HCT116 (cell line): ENCODE measurements at regions not wholly inside any gene's neighbourhood (a gene's known extent, or its start where the extent isn't known, plus 50 kb on each side); places are given as distances from the start of the nearest gene placed in this dataset.

ENCODE experiments used
- ATAC-seq: fragments of 200-7000 bp; cut with Tn5 transposase; 2 replicates; pipeline ENCODE4 v1.9.1; 2020; ENCODE audit warnings: mild to moderate bottlenecking, moderate library complexity
- BruUV-seq: library from RNA; stranded (reverse); fragments of 400-500 nt; replicated peaks from 2 replicates; lab custom pipeline; 2021; lab: Mats Ljungman, UMichigan
- CTCF ChIA-PET: fragments of 300-600 bp; sonication (Branson Sonifier 250); formaldehyde crosslinking; loops from one replicate; lab custom pipeline; 2021; ENCODE audit warnings: antibody characterized with exemption; lab: Charles Lee
- POLR2A ChIA-PET: fragments of 300-600, 350-600 bp; sonication (Branson Sonifier 250); formaldehyde crosslinking; loops from one replicate; lab custom pipeline; 2021; ENCODE audit warnings: antibody characterized with exemption; lab: Charles Lee
- RAD21 ChIA-PET, 2 experiments: fragments of 300-600 bp; sonication (Branson Sonifier 250); formaldehyde crosslinking; loops; one replicate each; lab custom pipeline; 2023; ENCODE audit warnings: low total read pairs in 2 of 2; ENCODE audit not compliant: uncharacterized antibody in 2 of 2, unreplicated experiment in 2 of 2, low non-redundant PET in 1 of 2; lab: Charles Lee
- DNase-seq: peaks from one replicate; pipeline ENCODE4 v3.0.0-alpha.2; 2010; ENCODE audit warnings: low read depth, low spot score
- H2AFZ ChIP-seq: fragments of 200-600 bp; shearing (Covaris generic), sonication (generic); 2 replicates; pipeline ENCODE4 v1.6.1; 2017; ENCODE audit warnings: low read depth, mixed run types, mixed read lengths, antibody characterized with exemption, low read length; ENCODE audit not compliant: poor library complexity, severe bottlenecking
- H3K27ac ChIP-seq: 2 replicates; pipeline ENCODE4 v1.5.1; 2012; ENCODE audit warnings: low read depth, low read length
- H3K27me3 ChIP-seq: fragments of 200-600 bp; sonication (generic); 2 replicates; pipeline ENCODE4 v1.6.1; 2016; ENCODE audit warnings: mixed run types, low read length, mixed read lengths; ENCODE audit not compliant: insufficient read depth
- H3K36me3 ChIP-seq, 2 experiments: fragments of 200-500 bp in 1 of 2; fragments of 200-600 bp in 1 of 2; sonication (Bioruptor generic) in 1 of 2; sonication (generic) in 1 of 2; 2 replicates each; pipeline versions ENCODE4 v1.5.1 to v1.6.1; 2014 to 2016; ENCODE audit warnings: low read length in 2 of 2, inconsistent platforms in 1 of 2, mixed read lengths in 1 of 2, mixed run types in 1 of 2; ENCODE audit not compliant: insufficient read depth in 2 of 2, control insufficient read depth in 1 of 2
- H3K4me1 ChIP-seq, 2 experiments: fragments of 200-600 bp in 1 of 2; sonication (generic) in 1 of 2; 2 replicates each; pipeline versions ENCODE4 v1.5.1 to v1.6.1; 2012 to 2017; ENCODE audit warnings: low read length in 2 of 2, inconsistent platforms in 1 of 2, mild to moderate bottlenecking in 1 of 2, mixed read lengths in 1 of 2, mixed run types in 1 of 2, moderate library complexity in 1 of 2; ENCODE audit not compliant: insufficient read depth in 2 of 2, control insufficient read depth in 1 of 2
- H3K4me2 ChIP-seq: fragments of 200-600 bp; sonication (generic); 2 replicates; pipeline ENCODE4 v1.6.1; 2017; ENCODE audit warnings: mixed run types, low read length, mixed read lengths
- H3K4me3 ChIP-seq, 2 experiments: fragments of 200-600 bp in 1 of 2; sonication (generic) in 1 of 2; replicated peaks in 1 of 2; 2 replicates each; pipeline ENCODE4 v1.5.1; 2011 to 2016; ENCODE audit warnings: low read length in 2 of 2, control low read depth in 1 of 2, low read depth in 1 of 2, mild to moderate bottlenecking in 1 of 2, mixed read lengths in 1 of 2, mixed run types in 1 of 2
- H3K79me2 ChIP-seq: fragments of 200-600 bp; sonication (generic); 2 replicates; pipeline ENCODE4 v1.6.1; 2017; ENCODE audit warnings: mild to moderate bottlenecking, mixed run types, low read length, moderate library complexity, mixed read lengths; ENCODE audit not compliant: insufficient read depth
- H3K9ac ChIP-seq: fragments of 200-600 bp; sonication (generic); 2 replicates; pipeline ENCODE4 v1.6.1; 2016; ENCODE audit warnings: low read length, mixed read lengths
- H3K9me2 ChIP-seq: fragments of 200-600 bp; sonication (generic), shearing (Covaris generic); 2 replicates; pipeline ENCODE4 v1.6.1; 2017; ENCODE audit warnings: mixed run types, mild to moderate bottlenecking, moderate library complexity; ENCODE audit not compliant: insufficient read depth
- H3K9me3 ChIP-seq, 2 experiments: fragments of 200-500 bp in 1 of 2; fragments of 200-600 bp in 1 of 2; sonication (Bioruptor generic) in 1 of 2; sonication (generic) in 1 of 2; 2 replicates each; pipeline ENCODE4 v1.6.1; 2014 to 2017; ENCODE audit warnings: low read length in 2 of 2, mixed read lengths in 2 of 2, inconsistent platforms in 1 of 2, low read depth in 1 of 2, mild to moderate bottlenecking in 1 of 2, mixed run types in 1 of 2, moderate library complexity in 1 of 2; ENCODE audit not compliant: control insufficient read depth in 1 of 2, insufficient read depth in 1 of 2
- H4K20me1 ChIP-seq: fragments of 200-600 bp; sonication (generic), shearing (Covaris generic); 2 replicates; pipeline ENCODE4 v1.6.1; 2017; ENCODE audit warnings: mixed run types, mild to moderate bottlenecking, moderate library complexity; ENCODE audit not compliant: insufficient read depth
- CBX3 ChIP-seq: IDR thresholded peaks from 2 replicates; pipeline ENCODE4 v1.6.1; 2012; ENCODE audit warnings: low read depth
- CEBPB ChIP-seq: IDR thresholded peaks from 2 replicates; pipeline ENCODE4 v1.6.1; 2012; ENCODE audit warnings: low read depth
- EGR1 ChIP-seq: IDR thresholded peaks from 2 replicates; pipeline ENCODE4 v1.6.1; 2012; ENCODE audit warnings: low read depth
- EZH2phosphoT487 ChIP-seq: fragments of 200-600 bp; IDR thresholded peaks from 2 replicates; pipeline ENCODE4 v1.6.1; 2018; ENCODE audit warnings: antibody characterized with exemption, borderline replicate concordance
- FOSL1 ChIP-seq: IDR thresholded peaks from 2 replicates; pipeline ENCODE4 v1.6.1; 2012; ENCODE audit warnings: low read depth
- JUND ChIP-seq: IDR thresholded peaks from 2 replicates; pipeline ENCODE4 v1.6.1; 2012
- POLR2A ChIP-seq: IDR thresholded peaks from 2 replicates; pipeline ENCODE4 v1.7.0; 2011; ENCODE audit warnings: borderline replicate concordance; ENCODE audit not compliant: insufficient read depth, insufficient read length; ENCODE audit errors: extremely low read depth
- POLR2AphosphoS5 ChIP-seq: IDR thresholded peaks from 2 replicates; pipeline ENCODE4 v1.6.1; 2011; ENCODE audit warnings: mild to moderate bottlenecking, low read depth, low read length, moderate library complexity
- RAD21 ChIP-seq: IDR thresholded peaks from 2 replicates; pipeline ENCODE4 v1.6.1; 2012; ENCODE audit warnings: low read depth, mild to moderate bottlenecking
- SIN3A ChIP-seq: IDR thresholded peaks from 2 replicates; pipeline ENCODE4 v1.6.1; 2012; ENCODE audit warnings: low read depth
- SP1 ChIP-seq: IDR thresholded peaks from 2 replicates; pipeline ENCODE4 v1.6.1; 2012; ENCODE audit warnings: low read depth
- SRF ChIP-seq: IDR thresholded peaks from 2 replicates; pipeline ENCODE4 v1.6.1; 2012; ENCODE audit warnings: low read depth
- TCF7L2 ChIP-seq: IDR thresholded peaks from 2 replicates; pipeline ENCODE4 v1.7.0; 2011; ENCODE audit warnings: borderline replicate concordance, inconsistent platforms; ENCODE audit not compliant: insufficient read depth, insufficient read length; ENCODE audit errors: extremely low read depth
- ZBTB33 ChIP-seq: IDR thresholded peaks from 2 replicates; pipeline ENCODE4 v1.6.1; 2011; ENCODE audit warnings: mild to moderate bottlenecking, low read length, moderate library complexity; ENCODE audit not compliant: insufficient replicate concordance; ENCODE audit errors: extremely low read depth
- intact Hi-C: fragments of 100-400 bp; cut with micrococcal nuclease; formaldehyde crosslinking; loops from 2 replicates; pipeline ENCODE4 v1.10.0; 2022
- TF ChIP-seq, protein P1 (sequence below): IDR thresholded peaks from 2 replicates; pipeline ENCODE4 v1.6.1; 2012
- TF ChIP-seq, protein P2 (sequence below), 3 experiments: fragments of 200-600 bp in 1 of 3; sonication (generic) in 1 of 3; IDR thresholded peaks in 2 of 3; conservative IDR thresholded peaks in 1 of 3; 2 replicates each; pipeline ENCODE4 v1.5.1; 2012 to 2017; ENCODE audit warnings: low read depth in 2 of 3, low read length in 2 of 3, antibody characterized with exemption in 1 of 3, borderline replicate concordance in 1 of 3, control low read depth in 1 of 3, mild to moderate bottlenecking in 1 of 3, mixed read lengths in 1 of 3, mixed run types in 1 of 3, moderate library complexity in 1 of 3; ENCODE audit not compliant: insufficient read depth in 1 of 3
- TF ChIP-seq, protein P3 (sequence below): IDR thresholded peaks from 2 replicates; pipeline ENCODE4 v1.6.1; 2012; ENCODE audit warnings: low read depth

GRCh38 chr12:89890161-89890560, 181.5 kb upstream of the ATP2B1 start:
- TF ChIP-seq FOSL1 (no peak), SRF (no peak), CBX3 (no peak), JUND (no peak), SIN3A (no peak), EGR1 (no peak), SP1 (no peak), CEBPB (no peak), POLR2AphosphoS5 (no peak), EZH2phosphoT487 (no peak), POLR2A (no peak), TCF7L2 (no peak), ZBTB33 (no peak), RAD21 (no peak)
- TF ChIP-seq, protein P1, sequence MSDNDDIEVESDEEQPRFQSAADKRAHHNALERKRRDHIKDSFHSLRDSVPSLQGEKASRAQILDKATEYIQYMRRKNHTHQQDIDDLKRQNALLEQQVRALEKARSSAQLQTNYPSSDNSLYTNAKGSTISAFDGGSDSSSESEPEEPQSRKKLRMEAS, result no peak
- TF ChIP-seq, protein P2, sequence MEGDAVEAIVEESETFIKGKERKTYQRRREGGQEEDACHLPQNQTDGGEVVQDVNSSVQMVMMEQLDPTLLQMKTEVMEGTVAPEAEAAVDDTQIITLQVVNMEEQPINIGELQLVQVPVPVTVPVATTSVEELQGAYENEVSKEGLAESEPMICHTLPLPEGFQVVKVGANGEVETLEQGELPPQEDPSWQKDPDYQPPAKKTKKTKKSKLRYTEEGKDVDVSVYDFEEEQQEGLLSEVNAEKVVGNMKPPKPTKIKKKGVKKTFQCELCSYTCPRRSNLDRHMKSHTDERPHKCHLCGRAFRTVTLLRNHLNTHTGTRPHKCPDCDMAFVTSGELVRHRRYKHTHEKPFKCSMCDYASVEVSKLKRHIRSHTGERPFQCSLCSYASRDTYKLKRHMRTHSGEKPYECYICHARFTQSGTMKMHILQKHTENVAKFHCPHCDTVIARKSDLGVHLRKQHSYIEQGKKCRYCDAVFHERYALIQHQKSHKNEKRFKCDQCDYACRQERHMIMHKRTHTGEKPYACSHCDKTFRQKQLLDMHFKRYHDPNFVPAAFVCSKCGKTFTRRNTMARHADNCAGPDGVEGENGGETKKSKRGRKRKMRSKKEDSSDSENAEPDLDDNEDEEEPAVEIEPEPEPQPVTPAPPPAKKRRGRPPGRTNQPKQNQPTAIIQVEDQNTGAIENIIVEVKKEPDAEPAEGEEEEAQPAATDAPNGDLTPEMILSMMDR (IDR thresholded peaks at IDR 0.05 in 2 of 3, conservative IDR thresholded peaks at IDR 0.05 in 1 of 3; ENCODE audit: borderline replicate concordance in 1 of 3, insufficient read depth in 1 of 3, low read depth in 2 of 3, low read length in 2 of 3), result no peak
- TF ChIP-seq, protein P3, sequence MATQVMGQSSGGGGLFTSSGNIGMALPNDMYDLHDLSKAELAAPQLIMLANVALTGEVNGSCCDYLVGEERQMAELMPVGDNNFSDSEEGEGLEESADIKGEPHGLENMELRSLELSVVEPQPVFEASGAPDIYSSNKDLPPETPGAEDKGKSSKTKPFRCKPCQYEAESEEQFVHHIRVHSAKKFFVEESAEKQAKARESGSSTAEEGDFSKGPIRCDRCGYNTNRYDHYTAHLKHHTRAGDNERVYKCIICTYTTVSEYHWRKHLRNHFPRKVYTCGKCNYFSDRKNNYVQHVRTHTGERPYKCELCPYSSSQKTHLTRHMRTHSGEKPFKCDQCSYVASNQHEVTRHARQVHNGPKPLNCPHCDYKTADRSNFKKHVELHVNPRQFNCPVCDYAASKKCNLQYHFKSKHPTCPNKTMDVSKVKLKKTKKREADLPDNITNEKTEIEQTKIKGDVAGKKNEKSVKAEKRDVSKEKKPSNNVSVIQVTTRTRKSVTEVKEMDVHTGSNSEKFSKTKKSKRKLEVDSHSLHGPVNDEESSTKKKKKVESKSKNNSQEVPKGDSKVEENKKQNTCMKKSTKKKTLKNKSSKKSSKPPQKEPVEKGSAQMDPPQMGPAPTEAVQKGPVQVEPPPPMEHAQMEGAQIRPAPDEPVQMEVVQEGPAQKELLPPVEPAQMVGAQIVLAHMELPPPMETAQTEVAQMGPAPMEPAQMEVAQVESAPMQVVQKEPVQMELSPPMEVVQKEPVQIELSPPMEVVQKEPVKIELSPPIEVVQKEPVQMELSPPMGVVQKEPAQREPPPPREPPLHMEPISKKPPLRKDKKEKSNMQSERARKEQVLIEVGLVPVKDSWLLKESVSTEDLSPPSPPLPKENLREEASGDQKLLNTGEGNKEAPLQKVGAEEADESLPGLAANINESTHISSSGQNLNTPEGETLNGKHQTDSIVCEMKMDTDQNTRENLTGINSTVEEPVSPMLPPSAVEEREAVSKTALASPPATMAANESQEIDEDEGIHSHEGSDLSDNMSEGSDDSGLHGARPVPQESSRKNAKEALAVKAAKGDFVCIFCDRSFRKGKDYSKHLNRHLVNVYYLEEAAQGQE, result no peak
- no peaks in the 10 kb centered on the region for H3K79me2 ChIP-seq
- CTCF ChIA-PET, result no interaction called here
- H3K27ac ChIP-seq, result no peak overlapping the region
- H3K4me1 ChIP-seq, result peaks cover 0 to 7% of the 10 kb centered on the region in 2 experiments; a peak in 1 of 4 replicates
- H3K4me2 ChIP-seq, result no peak overlapping the region
- H2AFZ ChIP-seq, result no peak overlapping the region
- no TSS peak for BruUV-seq
- intact Hi-C loops, result no loop called here
- no peak overlapping the region for H3K9ac ChIP-seq
- RAD21 ChIA-PET, result no interaction called here
- no peaks in the 10 kb centered on the region for H3K27me3 ChIP-seq
- POLR2A ChIA-PET, result no interaction called here
- H3K4me3 ChIP-seq, result no peak overlapping the region
- H3K9me3 ChIP-seq, result no peaks in the 10 kb centered on the region
- no peak for DNase-seq
- H4K20me1 ChIP-seq, result no peaks in the 10 kb centered on the region
- no peak for ATAC-seq
- H3K9me2 ChIP-seq, result no peaks in the 10 kb centered on the region
- no peaks in the 10 kb centered on the region for H3K36me3 ChIP-seq
